SU-DHL-6 (cell line): ENCODE measurements at regions not wholly inside any gene's neighbourhood (a gene's known extent, or its start where the extent isn't known, plus 50 kb on each side); places are given as distances from the start of the nearest gene placed in this dataset.

Experiments
- H2AFZ ChIP-seq: fragments of 200-600 bp; sonication (generic); 2 replicates; pipeline ENCODE4 v1.6.1; 2014; ENCODE audit warnings: low read depth, mild to moderate bottlenecking, moderate library complexity, mixed read lengths, antibody characterized with exemption, low read length; ENCODE audit not compliant: severe bottlenecking
- H3F3A ChIP-seq: fragments of 200-600 bp; shearing (Covaris generic); 2 replicates; pipeline ENCODE4 v1.6.0; 2016; ENCODE audit warnings: antibody characterized with exemption, mild to moderate bottlenecking; ENCODE audit not compliant: insufficient read depth
- H3K27ac ChIP-seq: fragments of 200-600 bp; sonication (generic); 2 replicates; pipeline ENCODE4 v1.5.1; 2016; ENCODE audit warnings: low read depth, mild to moderate bottlenecking, low read length, moderate library complexity, mixed read lengths
- H3K27me3 ChIP-seq: fragments of 200-600 bp; sonication (generic), shearing (Covaris generic); 2 replicates; pipeline ENCODE4 v1.6.0; 2014; ENCODE audit warnings: mild to moderate bottlenecking, low read length
- H3K36me3 ChIP-seq: fragments of 200-600 bp; sonication (generic); 2 replicates; pipeline ENCODE4 v1.6.1; 2014; ENCODE audit warnings: mild to moderate bottlenecking, low read length, mixed read lengths
- H3K4me2 ChIP-seq: fragments of 300-600, 200-600 bp; shearing (Covaris generic), sonication (generic); 2 replicates; pipeline ENCODE4 v1.6.0; 2014; ENCODE audit warnings: low read length, low read depth, mild to moderate bottlenecking; ENCODE audit not compliant: poor library complexity, severe bottlenecking
- H3K4me3 ChIP-seq: fragments of 200-600 bp; sonication (generic); 2 replicates; pipeline ENCODE4 v1.5.1; 2014; ENCODE audit warnings: antibody characterized with exemption, low read length, mild to moderate bottlenecking, mixed read lengths; ENCODE audit not compliant: insufficient read depth, poor library complexity, severe bottlenecking
- H3K79me2 ChIP-seq: fragments of 200-600 bp; sonication (generic); 2 replicates; pipeline ENCODE4 v1.6.1; 2014; ENCODE audit warnings: mild to moderate bottlenecking, low read length, moderate library complexity; ENCODE audit not compliant: insufficient read depth
- H3K9ac ChIP-seq: fragments of 200-600 bp; sonication (generic); 2 replicates; pipeline ENCODE4 v1.7.0; 2014; ENCODE audit warnings: mild to moderate bottlenecking, low read length
- H3K9me2 ChIP-seq: fragments of 200-600 bp; sonication (generic); replicated peaks from 2 replicates; pipeline ENCODE4 v1.6.1; 2014; ENCODE audit warnings: low read length; ENCODE audit not compliant: insufficient read depth
- H3K9me3 ChIP-seq: fragments of 200-600 bp; sonication (generic); 2 replicates; pipeline ENCODE4 v1.6.1; 2014; ENCODE audit warnings: low read length, mixed read lengths; ENCODE audit not compliant: insufficient read depth
- H4K20me1 ChIP-seq: fragments of 200-600 bp; sonication (generic); 2 replicates; pipeline ENCODE4 v1.6.1; 2014; ENCODE audit warnings: low read depth, mild to moderate bottlenecking, antibody characterized with exemption, low read length, moderate library complexity, mixed read lengths
- CTCF ChIP-seq: fragments of 200-600 bp; sonication (generic); IDR thresholded peaks from one replicate; pipeline ENCODE4 v1.5.1; 2017; ENCODE audit warnings: antibody characterized with exemption, mild to moderate bottlenecking, low read length, moderate library complexity; ENCODE audit not compliant: insufficient read depth, poor library complexity, severe bottlenecking
- EZH2phosphoT487 ChIP-seq: fragments of 200-600 bp; sonication (generic), shearing (Covaris generic); conservative IDR thresholded peaks from 2 replicates; pipeline ENCODE4 v1.6.1; 2018; ENCODE audit warnings: mild to moderate bottlenecking, antibody characterized with exemption, low read length, moderate library complexity, mixed read lengths

- Histone ChIP-seq H3K27me3 (no peaks in the 10 kb centered on the region), H3K27ac (no peak overlapping the region), H3F3A (no peaks in the 10 kb centered on the region), H3K36me3 (no peaks in the 10 kb centered on the region), H4K20me1 (no peaks in the 10 kb centered on the region), H2AFZ (no peak overlapping the region), H3K4me3 (no peak overlapping the region), H3K9me2 (no peaks in the 10 kb centered on the region), H3K9me3 (no peaks in the 10 kb centered on the region), H3K4me2 (no peak overlapping the region), H3K79me2 (no peaks in the 10 kb centered on the region), H3K9ac (no peak overlapping the region)
- no peak for TF ChIP-seq CTCF
- TF ChIP-seq EZH2phosphoT487, result no peak
These were observed 247.3 kb downstream of the NUP35 start for GRCh38 chr2:183371545-183371944.

GRCh38 chr2:183375821-183376220 lies 251.6 kb downstream of the NUP35 start:
- Histone ChIP-seq H3K4me2 (no peak overlapping the region), H3K27ac (no peak overlapping the region), H3K27me3 (no peaks in the 10 kb centered on the region), H3K9me2 (no peaks in the 10 kb centered on the region), H4K20me1 (no peaks in the 10 kb centered on the region), H3K4me3 (no peak overlapping the region), H3F3A (no peaks in the 10 kb centered on the region), H3K36me3 (no peaks in the 10 kb centered on the region), H3K9me3 (no peaks in the 10 kb centered on the region), H3K79me2 (no peaks in the 10 kb centered on the region), H3K9ac (no peak overlapping the region), H2AFZ (no peak overlapping the region)
- no peak for TF ChIP-seq CTCF
- no peak for TF ChIP-seq EZH2phosphoT487

GRCh38 chr2:183383854-183384253 lies 259.6 kb downstream of the NUP35 start:
- Histone ChIP-seq H3K4me2 (no peak overlapping the region), H2AFZ (no peak overlapping the region), H4K20me1 (no peaks in the 10 kb centered on the region), H3K9me3 (no peaks in the 10 kb centered on the region; the same call in 1 of the 2 replicates), H3K9me2 (no peaks in the 10 kb centered on the region), H3K9ac (no peak overlapping the region), H3K4me3 (no peak overlapping the region), H3K36me3 (no peaks in the 10 kb centered on the region), H3K27ac (no peak overlapping the region), H3K79me2 (no peaks in the 10 kb centered on the region), H3K27me3 (no peaks in the 10 kb centered on the region), H3F3A (no peaks in the 10 kb centered on the region)
- no peak for TF ChIP-seq EZH2phosphoT487
- TF ChIP-seq CTCF, result no peak
